H9 (cell line): ENCODE measurements at regions not wholly inside any gene's neighbourhood (a gene's known extent, or its start where the extent isn't known, plus 50 kb on each side); places are given as distances from the start of the nearest gene placed in this dataset.
A peak's percentile ranks its signal among the peaks of the same experiment; 100 is the strongest.

Experiments used
- DNase-seq: peaks from one replicate; pipeline ENCODE4 v3.0.0-alpha.2; 2017
- H2AFZ ChIP-seq: one replicate; pipeline ENCODE4 v1.6.1; 2013; ENCODE audit warnings: mild to moderate bottlenecking, low read length, control low read depth, moderate library complexity
- H2AK5ac ChIP-seq: 2 replicates; pipeline ENCODE4 v1.6.1; 2013; ENCODE audit warnings: low read length, control low read depth, mixed read lengths; ENCODE audit not compliant: insufficient read length
- H2BK120ac ChIP-seq: one replicate; pipeline ENCODE4 v1.6.1; 2013; ENCODE audit warnings: low read depth, mild to moderate bottlenecking, low read length, control low read depth, inconsistent platforms; ENCODE audit not compliant: poor library complexity, severe bottlenecking
- H2BK12ac ChIP-seq: 2 replicates; pipeline ENCODE4 v1.6.1; 2013; ENCODE audit warnings: low read length, control low read depth, mixed read lengths, low read depth; ENCODE audit not compliant: insufficient read length
- H2BK15ac ChIP-seq: 2 replicates; pipeline ENCODE4 v1.6.1; 2013; ENCODE audit warnings: low read depth, low read length, control low read depth
- H2BK20ac ChIP-seq: one replicate; pipeline ENCODE4 v1.6.1; 2013; ENCODE audit warnings: low read depth, mild to moderate bottlenecking, low read length, control low read depth, inconsistent platforms; ENCODE audit not compliant: poor library complexity, severe bottlenecking
- H2BK5ac ChIP-seq: 2 replicates; pipeline ENCODE4 v1.6.1; 2013; ENCODE audit warnings: low read length, control low read depth, mixed read lengths; ENCODE audit not compliant: insufficient read length
- H3K14ac ChIP-seq: 2 replicates; pipeline ENCODE4 v1.6.1; 2013; ENCODE audit warnings: low read length, control low read depth; ENCODE audit not compliant: insufficient read depth
- H3K18ac ChIP-seq: 2 replicates; pipeline ENCODE4 v1.6.1; 2013; ENCODE audit warnings: low read depth, mild to moderate bottlenecking, mixed read lengths, low read length, control low read depth; ENCODE audit not compliant: insufficient read length
- H3K23ac ChIP-seq: 2 replicates; pipeline ENCODE4 v1.6.1; 2013; ENCODE audit warnings: low read length, control low read depth, mixed read lengths, low read depth; ENCODE audit not compliant: insufficient read length
- H3K23me2 ChIP-seq: 2 replicates; pipeline ENCODE4 v1.6.1; 2013; ENCODE audit warnings: low read depth, mild to moderate bottlenecking, mixed read lengths, low read length, control low read depth; ENCODE audit not compliant: insufficient read length, poor library complexity, severe bottlenecking
- H3K27ac ChIP-seq: 2 replicates; pipeline ENCODE4 v1.5.1; 2013; ENCODE audit warnings: low read length, control low read depth, mixed read lengths, low read depth; ENCODE audit not compliant: insufficient read length
- H3K27me3 ChIP-seq: 2 replicates; pipeline ENCODE4 v1.6.1; 2013; ENCODE audit warnings: low read length, control low read depth, inconsistent platforms; ENCODE audit not compliant: insufficient read depth
- H3K4ac ChIP-seq: 2 replicates; pipeline ENCODE4 v1.6.1; 2013; ENCODE audit warnings: low read depth, mild to moderate bottlenecking, control low read depth, inconsistent platforms, low read length, moderate library complexity
- H3K4me1 ChIP-seq: 2 replicates; pipeline ENCODE4 v1.6.1; 2013; ENCODE audit warnings: low read length, control low read depth, inconsistent platforms; ENCODE audit not compliant: insufficient read depth
- H3K4me2 ChIP-seq: 2 replicates; pipeline ENCODE4 v1.6.1; 2013; ENCODE audit warnings: low read length, control low read depth, mixed read lengths; ENCODE audit not compliant: insufficient read length, insufficient read depth
- H3K56ac ChIP-seq: 2 replicates; pipeline ENCODE4 v1.6.1; 2013; ENCODE audit warnings: low read depth, mild to moderate bottlenecking, mixed read lengths, low read length, control low read depth; ENCODE audit not compliant: insufficient read length
- H3K79me1 ChIP-seq: 2 replicates; pipeline ENCODE4 v1.6.1; 2013; ENCODE audit warnings: low read depth, mild to moderate bottlenecking, moderate library complexity, low read length, control low read depth, inconsistent platforms; ENCODE audit not compliant: insufficient read depth, poor library complexity, severe bottlenecking
- H3K79me2 ChIP-seq: 2 replicates; pipeline ENCODE4 v1.6.1; 2013; ENCODE audit warnings: low read length, control low read depth, inconsistent platforms; ENCODE audit not compliant: insufficient read depth
- H3K9ac ChIP-seq: 2 replicates; pipeline ENCODE4 v1.6.1; 2013; ENCODE audit warnings: low read length, control low read depth, mixed read lengths; ENCODE audit not compliant: insufficient read length; ENCODE audit errors: extremely low read depth
- H3K9me3 ChIP-seq: one replicate; pipeline ENCODE4 v1.6.1; 2013; ENCODE audit warnings: low read depth, low read length, inconsistent platforms; ENCODE audit not compliant: control insufficient read depth
- H3T11ph ChIP-seq: one replicate; pipeline ENCODE4 v1.6.1; 2013; ENCODE audit warnings: mild to moderate bottlenecking, low read length, control low read depth, inconsistent platforms
- H4K20me1 ChIP-seq: one replicate; pipeline ENCODE4 v1.6.1; 2013; ENCODE audit not compliant: control insufficient read depth, insufficient read length, insufficient read depth
- H4K5ac ChIP-seq: 2 replicates; pipeline ENCODE4 v1.6.1; 2013; ENCODE audit warnings: low read depth, mild to moderate bottlenecking, mixed read lengths, low read length, control low read depth; ENCODE audit not compliant: insufficient read length
- H4K8ac ChIP-seq: replicated peaks from 2 replicates; pipeline ENCODE4 v1.6.1; 2013; ENCODE audit warnings: low read length, control low read depth, mixed read lengths, low read depth; ENCODE audit not compliant: insufficient read length
- H4K91ac ChIP-seq: 2 replicates; pipeline ENCODE4 v1.6.1; 2013; ENCODE audit warnings: low read depth, mild to moderate bottlenecking, moderate library complexity, mixed read lengths, low read length, control low read depth; ENCODE audit not compliant: insufficient read length
- H3K27ac Mint-ChIP-seq, 3 experiments: 2 replicates in 2 of 3; 3 replicates in 1 of 3; pipeline ENCODE4 v1.8.0; 2020 to 2021; ENCODE audit warnings: mixed read lengths in 3 of 3, mild to moderate bottlenecking in 1 of 3, moderate library complexity in 1 of 3
- H3K27me3 Mint-ChIP-seq: 2 replicates; pipeline ENCODE4 v1.8.0; 2021; ENCODE audit warnings: low read depth, mild to moderate bottlenecking, moderate library complexity, mixed read lengths
- H3K36me3 Mint-ChIP-seq, 3 experiments: 2 replicates in 2 of 3; 3 replicates in 1 of 3; pipeline ENCODE4 v1.8.0; 2020 to 2021; ENCODE audit warnings: low read depth in 3 of 3, mixed read lengths in 3 of 3; ENCODE audit not compliant: insufficient read depth in 1 of 3
- H3K4me1 Mint-ChIP-seq, 2 experiments: 2 replicates each; pipeline ENCODE4 v1.8.0; 2020; ENCODE audit warnings: mixed read lengths in 2 of 2
- H3K4me3 Mint-ChIP-seq, 2 experiments: 2 replicates in 1 of 2; 3 replicates in 1 of 2; pipeline ENCODE4 v1.8.0; 2020 to 2021; ENCODE audit warnings: mild to moderate bottlenecking in 2 of 2, mixed read lengths in 2 of 2, moderate library complexity in 1 of 2
- H3K9me3 Mint-ChIP-seq, 2 experiments: 2 replicates in 1 of 2; 3 replicates in 1 of 2; pipeline ENCODE4 v1.8.0; 2020; ENCODE audit warnings: mild to moderate bottlenecking in 2 of 2, mixed read lengths in 2 of 2, moderate library complexity in 1 of 2
- WGBS: extraction: QIAGEN DNeasy Blood & Tissue Kit; methylation state at CpG from one replicate; pipeline ENCODE4 v1.1.7; 2013; ENCODE audit warnings: missing lambda C conversion rate, low lambda C conversion rate, mixed read lengths; ENCODE audit not compliant: insufficient read length; ENCODE audit errors: extremely low coverage; 5-methylcytosine and 5-hydroxymethylcytosine counted together
- TF ChIP-seq, protein P1 (sequence below): fragments of 200-600 bp; sonication (generic); conservative IDR thresholded peaks from 3 replicates; pipeline ENCODE4 v1.8.0; 2021; ENCODE audit warnings: antibody characterized with exemption, mild to moderate bottlenecking

DNA sequence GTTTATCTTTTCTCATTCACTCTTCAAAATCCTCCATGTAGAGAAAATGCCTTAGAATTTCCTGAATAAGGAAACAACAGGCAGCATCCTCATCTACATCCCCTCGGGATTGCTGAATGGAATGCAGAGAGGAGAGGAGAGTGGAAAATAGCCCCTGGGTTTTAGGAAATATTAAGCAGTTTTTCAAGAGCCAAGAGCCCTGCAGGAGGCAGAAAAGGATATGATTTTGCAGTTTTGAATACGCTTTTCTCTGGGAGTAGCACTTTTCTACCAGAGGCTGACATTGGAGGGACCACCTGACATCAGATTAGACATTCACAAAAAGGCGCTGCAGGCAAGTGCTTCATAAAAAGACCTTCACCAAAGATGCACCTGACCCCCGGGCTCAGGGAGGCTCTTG is 362.2 kb upstream of the SFSWAP start:
- no CpG with 5 or more reads among the region's 4 CpGs for WGBS
- Histone ChIP-seq H3K27me3 (no peaks in the 10 kb centered on the region), H3K79me1 (no peaks in the 10 kb centered on the region), H3K27ac (no peak overlapping the region), H2BK5ac (no peak overlapping the region), H4K8ac (no peak overlapping the region), H3K4me2 (no peak overlapping the region), H2AK5ac (no peak overlapping the region), H2BK15ac (no peak overlapping the region), H3K4me1 (peaks cover 11% of the 10 kb centered on the region; the same call in 1 of the 2 replicates), H3K56ac (no peak overlapping the region), H3K9me3 (no peaks in the 10 kb centered on the region), H3K79me2 (no peaks in the 10 kb centered on the region), H2BK120ac (no peak overlapping the region), H3K23me2 (no peaks in the 10 kb centered on the region), H3K4ac (no peak overlapping the region), H2BK12ac (no peak overlapping the region), H4K20me1 (no peaks in the 10 kb centered on the region), H3K9ac (no peak overlapping the region), H3K14ac (no peak overlapping the region), H3K23ac (no peak overlapping the region), H4K91ac (no peak overlapping the region), H4K5ac (no peak overlapping the region), H3K18ac (no peak overlapping the region), H2BK20ac (no peak overlapping the region), H3T11ph (no peak overlapping the region), H2AFZ (no peak overlapping the region)
- Mint-ChIP-seq H3K27ac (peak overlapping the region in 2 of 3 experiments; percentile 49 to 59; a peak in 4 of 7 replicates), H3K9me3 (peaks cover 0 to 2% of the 10 kb centered on the region in 2 experiments; a peak in 2 of 5 replicates), H3K4me1 (peaks cover 30 to 35% of the 10 kb centered on the region in 2 experiments), H3K4me3 (no peak overlapping the region), H3K36me3 (no peaks in the 10 kb centered on the region), H3K27me3 (peaks cover 9% of the 10 kb centered on the region)
- DNase-seq, result no peak
- TF ChIP-seq, protein P1, sequence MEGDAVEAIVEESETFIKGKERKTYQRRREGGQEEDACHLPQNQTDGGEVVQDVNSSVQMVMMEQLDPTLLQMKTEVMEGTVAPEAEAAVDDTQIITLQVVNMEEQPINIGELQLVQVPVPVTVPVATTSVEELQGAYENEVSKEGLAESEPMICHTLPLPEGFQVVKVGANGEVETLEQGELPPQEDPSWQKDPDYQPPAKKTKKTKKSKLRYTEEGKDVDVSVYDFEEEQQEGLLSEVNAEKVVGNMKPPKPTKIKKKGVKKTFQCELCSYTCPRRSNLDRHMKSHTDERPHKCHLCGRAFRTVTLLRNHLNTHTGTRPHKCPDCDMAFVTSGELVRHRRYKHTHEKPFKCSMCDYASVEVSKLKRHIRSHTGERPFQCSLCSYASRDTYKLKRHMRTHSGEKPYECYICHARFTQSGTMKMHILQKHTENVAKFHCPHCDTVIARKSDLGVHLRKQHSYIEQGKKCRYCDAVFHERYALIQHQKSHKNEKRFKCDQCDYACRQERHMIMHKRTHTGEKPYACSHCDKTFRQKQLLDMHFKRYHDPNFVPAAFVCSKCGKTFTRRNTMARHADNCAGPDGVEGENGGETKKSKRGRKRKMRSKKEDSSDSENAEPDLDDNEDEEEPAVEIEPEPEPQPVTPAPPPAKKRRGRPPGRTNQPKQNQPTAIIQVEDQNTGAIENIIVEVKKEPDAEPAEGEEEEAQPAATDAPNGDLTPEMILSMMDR, result no peak
